ENCODE measurements at regions not wholly inside any gene's neighbourhood (a gene's known extent, or its start where the extent isn't known, plus 50 kb on each side); places are given as distances from the start of the nearest gene placed in this dataset.

DNA sequence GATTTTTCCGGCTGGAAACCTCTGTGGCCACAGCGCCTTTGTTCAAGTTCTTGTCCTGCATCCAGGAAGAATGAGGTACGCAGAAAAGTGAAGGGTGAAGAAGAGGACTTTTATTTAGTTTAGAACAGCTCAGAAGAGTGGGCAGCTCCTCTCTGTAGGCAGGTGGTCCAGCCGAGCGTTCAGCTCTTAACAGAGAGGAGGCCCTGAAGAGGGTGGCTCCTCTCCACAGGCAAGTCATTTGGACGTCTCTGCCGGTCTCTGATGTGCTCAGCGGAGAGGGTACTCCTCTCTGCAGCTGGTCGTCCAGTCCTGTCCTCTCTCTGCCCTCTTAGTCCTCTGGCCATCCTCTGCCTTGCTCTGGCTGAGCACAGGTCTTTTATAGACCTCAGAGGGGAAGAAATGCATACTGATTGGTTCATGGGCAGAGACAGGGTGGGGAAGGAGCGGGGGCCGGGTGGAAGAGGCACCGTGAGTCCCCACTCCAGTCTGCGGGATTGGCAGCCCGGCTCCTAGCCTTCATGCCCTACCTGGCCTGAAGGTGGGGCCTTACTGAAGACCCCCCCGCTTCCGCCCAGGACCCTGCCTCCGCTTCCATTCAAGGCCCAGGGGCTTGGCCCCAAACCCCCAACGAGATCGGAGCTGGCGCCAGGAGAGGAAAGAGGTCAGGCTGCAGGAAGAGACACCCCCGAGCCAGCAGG is 70.0 kb upstream of the NKD1 start:
- TF ChIP-seq, protein P1, sequence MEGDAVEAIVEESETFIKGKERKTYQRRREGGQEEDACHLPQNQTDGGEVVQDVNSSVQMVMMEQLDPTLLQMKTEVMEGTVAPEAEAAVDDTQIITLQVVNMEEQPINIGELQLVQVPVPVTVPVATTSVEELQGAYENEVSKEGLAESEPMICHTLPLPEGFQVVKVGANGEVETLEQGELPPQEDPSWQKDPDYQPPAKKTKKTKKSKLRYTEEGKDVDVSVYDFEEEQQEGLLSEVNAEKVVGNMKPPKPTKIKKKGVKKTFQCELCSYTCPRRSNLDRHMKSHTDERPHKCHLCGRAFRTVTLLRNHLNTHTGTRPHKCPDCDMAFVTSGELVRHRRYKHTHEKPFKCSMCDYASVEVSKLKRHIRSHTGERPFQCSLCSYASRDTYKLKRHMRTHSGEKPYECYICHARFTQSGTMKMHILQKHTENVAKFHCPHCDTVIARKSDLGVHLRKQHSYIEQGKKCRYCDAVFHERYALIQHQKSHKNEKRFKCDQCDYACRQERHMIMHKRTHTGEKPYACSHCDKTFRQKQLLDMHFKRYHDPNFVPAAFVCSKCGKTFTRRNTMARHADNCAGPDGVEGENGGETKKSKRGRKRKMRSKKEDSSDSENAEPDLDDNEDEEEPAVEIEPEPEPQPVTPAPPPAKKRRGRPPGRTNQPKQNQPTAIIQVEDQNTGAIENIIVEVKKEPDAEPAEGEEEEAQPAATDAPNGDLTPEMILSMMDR (conservative IDR thresholded peaks at IDR 0.05; ENCODE audit: low read length) = no peak
- TF ChIP-seq EZH2phosphoT487 (IDR thresholded peaks at IDR 0.05; ENCODE audit: borderline replicate concordance, low read depth, low read length) = no peak
